ENCODE measurements at regions not wholly inside any gene's neighbourhood (a gene's known extent, or its start where the extent isn't known, plus 50 kb on each side); places are given as distances from the start of the nearest gene placed in this dataset.
"Not testable (repeated sequence)": the region's sequence is repeated elsewhere in the genome, so short reads cannot be mapped to it uniquely, and the experiment has no call there.

DNA sequence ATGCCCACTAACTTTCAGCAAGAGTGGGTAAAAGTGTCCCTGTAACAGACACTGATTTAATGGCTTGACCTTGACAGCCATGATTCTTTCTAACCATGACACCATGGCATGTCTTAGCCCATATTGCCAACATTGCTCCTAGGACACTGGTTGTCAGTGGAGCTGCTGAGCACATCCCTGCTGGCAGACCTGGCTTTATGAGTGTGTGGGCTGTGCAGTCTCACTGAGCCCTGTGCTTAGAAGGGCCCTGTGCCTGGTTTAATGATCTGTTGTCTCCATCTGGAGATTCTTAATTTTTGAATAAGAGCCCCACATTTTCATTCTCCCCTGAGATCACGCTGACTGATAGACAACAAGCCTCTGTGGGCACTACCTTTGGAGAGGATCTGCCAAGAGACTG lies 243.1 kb upstream of the KIAA1217 start:
- H3K9me3 Mint-ChIP-seq: no peaks in the 10 kb centered on the region
- no peak overlapping the region for H3K4me3 Mint-ChIP-seq
- no peaks in the 10 kb centered on the region for H3K27me3 Mint-ChIP-seq
- no peaks in the 10 kb centered on the region for H3K36me3 Mint-ChIP-seq (ENCODE audit: low read depth)
- H3K27ac Mint-ChIP-seq: no peak overlapping the region
- H3K4me1 Mint-ChIP-seq (ENCODE audit: low read depth): no peaks in the 10 kb centered on the region
- intact Hi-C loops (cut with micrococcal nuclease): no loop called here

DNA sequence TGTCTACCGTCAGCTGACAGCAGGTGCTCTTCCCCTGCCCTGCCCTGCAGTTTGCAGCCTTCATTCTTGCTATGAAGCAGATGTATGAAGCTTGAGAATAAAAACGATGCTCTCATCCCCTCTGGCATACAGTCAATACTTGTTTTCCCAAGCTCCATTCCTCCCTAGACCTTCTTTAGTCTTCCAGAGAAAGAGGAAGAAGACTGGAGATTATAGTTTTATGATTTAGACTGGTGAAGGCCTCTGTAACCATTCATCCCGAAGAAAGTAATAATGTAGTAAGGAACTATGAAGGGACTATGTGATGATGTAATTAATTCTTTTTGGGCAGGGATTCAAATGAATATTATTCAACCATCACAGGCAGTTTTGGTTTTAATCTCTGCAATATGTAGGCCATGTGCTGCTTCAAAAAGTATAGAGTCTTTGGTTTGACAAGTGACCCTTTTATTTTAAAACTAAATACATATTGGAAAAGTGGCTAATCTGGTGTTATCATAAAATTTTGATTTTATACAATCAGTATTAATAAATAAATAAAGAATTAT lies 242.4 kb upstream of the KIAA1217 start:
- Mint-ChIP-seq H3K27ac (no peak overlapping the region), H3K27me3 (no peaks in the 10 kb centered on the region), H3K36me3 (ENCODE audit: low read depth) (no peaks in the 10 kb centered on the region), H3K4me3 (no peak overlapping the region), H3K9me3 (no peaks in the 10 kb centered on the region), H3K4me1 (ENCODE audit: low read depth) (no peaks in the 10 kb centered on the region)
- intact Hi-C loops (cut with micrococcal nuclease): no loop called here

DNA sequence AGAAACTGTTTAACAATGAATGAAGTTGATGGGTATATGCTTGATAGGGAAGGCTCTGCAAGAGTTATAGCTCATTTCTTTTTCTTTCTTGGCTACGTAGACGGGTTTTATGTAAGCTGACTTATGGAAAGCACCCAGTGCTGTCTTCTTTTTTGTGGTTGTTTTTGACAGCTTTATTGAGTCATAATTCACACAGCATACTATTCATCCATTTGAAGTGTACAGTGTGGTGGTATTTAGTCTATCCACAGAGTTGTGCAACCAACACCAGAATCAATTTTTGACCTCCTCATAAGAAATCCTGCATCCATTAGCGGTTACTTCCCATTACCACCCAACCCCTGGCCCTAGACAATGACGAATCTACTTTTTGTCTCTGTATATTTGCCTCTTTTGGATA lies 240.6 kb upstream of the KIAA1217 start:
- Mint-ChIP-seq H3K36me3 (ENCODE audit: low read depth) (no peaks in the 10 kb centered on the region), H3K27me3 (no peaks in the 10 kb centered on the region), H3K4me1 (ENCODE audit: low read depth) (no peaks in the 10 kb centered on the region), H3K4me3 (no peak overlapping the region), H3K9me3 (no peaks in the 10 kb centered on the region), H3K27ac (no peak overlapping the region)
- intact Hi-C loops (cut with micrococcal nuclease): no loop called here

DNA sequence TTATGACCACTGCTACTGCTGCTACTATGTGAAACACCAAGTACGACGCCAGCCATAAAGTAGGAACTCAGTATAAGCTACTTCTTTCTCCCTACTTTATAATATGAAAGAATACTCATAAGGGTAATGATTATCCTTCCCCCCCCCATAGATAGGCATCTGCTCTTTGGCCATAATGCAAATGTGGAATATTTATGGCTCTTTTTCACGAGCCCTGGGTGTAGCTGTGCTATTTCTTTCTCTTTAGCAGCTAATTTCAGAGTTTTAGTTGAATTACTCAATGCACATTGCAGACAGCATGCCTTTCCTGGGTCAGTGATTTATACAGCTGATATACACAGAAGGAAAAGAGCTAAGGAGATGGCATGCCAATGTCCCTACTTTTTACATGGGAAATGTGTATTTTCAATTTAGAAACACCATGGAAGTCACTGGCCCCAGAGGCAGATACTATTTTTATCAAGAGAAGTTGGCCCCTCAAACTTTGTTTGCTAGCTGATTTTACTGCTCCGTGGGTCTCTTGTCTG lies 234.1 kb upstream of the KIAA1217 start:
- H3K36me3 Mint-ChIP-seq (ENCODE audit: low read depth): no peaks in the 10 kb centered on the region
- H3K9me3 Mint-ChIP-seq: no peaks in the 10 kb centered on the region
- intact Hi-C loops (cut with micrococcal nuclease): loop anchor here (10.0 kb wide), 1 partner anchor 60 kb away; no protein-coding TSS in a partner anchor

DNA sequence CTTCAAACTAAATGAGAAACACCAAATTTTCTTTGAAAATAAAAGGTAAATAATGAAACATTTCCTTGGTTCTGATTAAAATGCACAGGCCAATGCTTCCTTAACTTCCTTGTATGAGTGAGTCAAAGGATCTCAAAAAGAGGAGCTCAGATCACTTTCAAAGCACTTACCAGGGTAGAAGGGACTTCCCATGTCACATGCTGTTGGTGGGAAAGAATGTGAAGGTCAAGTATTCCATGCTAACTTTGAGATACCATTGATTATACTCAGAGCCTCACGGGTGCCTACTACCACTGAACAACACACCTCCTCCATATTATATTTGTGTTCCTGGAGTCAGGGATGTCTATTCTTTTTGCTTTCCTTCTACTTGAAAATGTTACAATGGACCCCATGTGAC lies 233.5 kb upstream of the KIAA1217 start:
- Mint-ChIP-seq H3K9me3 (peaks cover 2% of the 10 kb centered on the region), H3K4me1 (ENCODE audit: low read depth) (no peaks in the 10 kb centered on the region), H3K36me3 (ENCODE audit: low read depth) (no peaks in the 10 kb centered on the region), H3K4me3 (no peak overlapping the region), H3K27me3 (no peaks in the 10 kb centered on the region), H3K27ac (no peak overlapping the region)
- intact Hi-C loops (cut with micrococcal nuclease): loop anchor here (10.0 kb wide), 1 partner anchor 61 kb away; no protein-coding TSS in a partner anchor

More for the DNA sequence above, 234.1 kb upstream of the KIAA1217 start:
- no peaks in the 10 kb centered on the region for H3K27me3 Mint-ChIP-seq
- no peak overlapping the region for H3K27ac Mint-ChIP-seq
- H3K4me3 Mint-ChIP-seq: no peak overlapping the region
- no peaks in the 10 kb centered on the region for H3K4me1 Mint-ChIP-seq (ENCODE audit: low read depth)

DNA sequence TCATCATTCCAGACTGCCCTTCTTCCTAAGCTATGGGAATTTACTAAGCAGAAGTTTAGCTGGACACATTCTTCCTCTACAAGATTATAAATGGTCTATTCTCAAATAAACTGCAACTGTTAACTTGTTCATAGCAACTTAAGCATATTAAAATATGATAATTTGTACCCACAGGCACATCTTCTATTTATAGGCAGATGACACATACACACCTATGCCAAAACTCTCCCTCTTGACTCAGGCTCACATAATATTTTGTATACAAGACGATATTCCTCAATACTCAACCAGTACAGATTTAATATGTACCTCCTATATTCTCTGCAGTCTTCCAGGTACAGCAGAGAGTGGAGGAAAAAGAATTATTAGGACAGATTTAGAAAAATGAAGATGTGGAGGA lies 232.7 kb upstream of the KIAA1217 start:
- Mint-ChIP-seq H3K9me3 (peaks cover 9% of the 10 kb centered on the region), H3K4me1 (ENCODE audit: low read depth) (no peaks in the 10 kb centered on the region), H3K36me3 (ENCODE audit: low read depth) (no peaks in the 10 kb centered on the region), H3K27ac (no peak overlapping the region), H3K27me3 (no peaks in the 10 kb centered on the region), H3K4me3 (no peak overlapping the region)
- intact Hi-C loops (cut with micrococcal nuclease): loop anchor here (10.0 kb wide), 1 partner anchor 61 kb away; no protein-coding TSS in a partner anchor

DNA sequence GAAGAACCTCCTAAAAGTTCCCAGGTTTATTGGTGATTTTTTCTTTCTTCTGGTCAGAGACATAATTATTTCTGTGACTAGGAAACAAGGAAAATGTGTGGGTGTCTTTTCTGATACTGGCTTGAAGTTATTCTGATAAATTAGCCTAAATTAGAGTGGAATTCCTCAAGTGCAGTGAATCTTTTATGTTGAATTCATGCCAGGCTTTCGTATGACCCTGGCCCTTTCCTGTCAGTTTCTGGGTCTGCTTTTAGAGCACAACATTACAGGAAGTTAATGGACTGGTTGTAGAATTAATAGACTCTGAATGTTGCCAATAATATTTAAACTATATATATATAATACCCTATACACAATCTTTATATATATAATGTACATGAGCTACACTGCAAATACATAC lies 230.6 kb upstream of the KIAA1217 start:
- Mint-ChIP-seq H3K9me3 (peaks cover 9% of the 10 kb centered on the region), H3K4me1 (ENCODE audit: low read depth) (no peaks in the 10 kb centered on the region), H3K36me3 (ENCODE audit: low read depth) (no peaks in the 10 kb centered on the region), H3K27ac (no peak overlapping the region), H3K4me3 (no peak overlapping the region), H3K27me3 (no peaks in the 10 kb centered on the region)
- intact Hi-C loops (cut with micrococcal nuclease): loop anchor here (10.0 kb wide), 1 partner anchor 64 kb away; no protein-coding TSS in a partner anchor

DNA sequence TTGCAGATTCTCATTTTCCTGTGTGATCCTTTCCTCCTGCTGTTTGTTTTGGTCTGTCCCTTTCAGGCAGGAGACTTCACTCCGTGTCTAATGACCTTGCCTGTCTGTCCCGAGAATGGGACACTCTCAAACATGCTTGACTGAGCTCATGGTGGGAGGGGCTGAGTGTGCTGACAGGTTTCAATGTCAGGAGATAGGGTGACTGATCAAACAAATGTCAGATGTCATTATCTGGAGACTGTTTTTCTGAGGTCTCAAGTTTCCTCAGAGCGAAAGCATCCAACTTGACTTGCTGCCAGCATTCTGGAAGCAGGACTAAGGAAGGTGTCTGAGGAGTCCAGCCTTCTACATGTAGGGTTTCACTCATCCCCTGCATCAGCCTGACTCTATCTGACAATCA lies 228.8 kb upstream of the KIAA1217 start:
- H3K4me3 Mint-ChIP-seq: no peak overlapping the region
- no peak overlapping the region for H3K27ac Mint-ChIP-seq
- peaks cover 9% of the 10 kb centered on the region for H3K9me3 Mint-ChIP-seq
- intact Hi-C loops (cut with micrococcal nuclease): no loop called here
- H3K36me3 Mint-ChIP-seq (ENCODE audit: low read depth): no peaks in the 10 kb centered on the region
- H3K4me1 Mint-ChIP-seq (ENCODE audit: low read depth): no peaks in the 10 kb centered on the region
- H3K27me3 Mint-ChIP-seq: no peaks in the 10 kb centered on the region

DNA sequence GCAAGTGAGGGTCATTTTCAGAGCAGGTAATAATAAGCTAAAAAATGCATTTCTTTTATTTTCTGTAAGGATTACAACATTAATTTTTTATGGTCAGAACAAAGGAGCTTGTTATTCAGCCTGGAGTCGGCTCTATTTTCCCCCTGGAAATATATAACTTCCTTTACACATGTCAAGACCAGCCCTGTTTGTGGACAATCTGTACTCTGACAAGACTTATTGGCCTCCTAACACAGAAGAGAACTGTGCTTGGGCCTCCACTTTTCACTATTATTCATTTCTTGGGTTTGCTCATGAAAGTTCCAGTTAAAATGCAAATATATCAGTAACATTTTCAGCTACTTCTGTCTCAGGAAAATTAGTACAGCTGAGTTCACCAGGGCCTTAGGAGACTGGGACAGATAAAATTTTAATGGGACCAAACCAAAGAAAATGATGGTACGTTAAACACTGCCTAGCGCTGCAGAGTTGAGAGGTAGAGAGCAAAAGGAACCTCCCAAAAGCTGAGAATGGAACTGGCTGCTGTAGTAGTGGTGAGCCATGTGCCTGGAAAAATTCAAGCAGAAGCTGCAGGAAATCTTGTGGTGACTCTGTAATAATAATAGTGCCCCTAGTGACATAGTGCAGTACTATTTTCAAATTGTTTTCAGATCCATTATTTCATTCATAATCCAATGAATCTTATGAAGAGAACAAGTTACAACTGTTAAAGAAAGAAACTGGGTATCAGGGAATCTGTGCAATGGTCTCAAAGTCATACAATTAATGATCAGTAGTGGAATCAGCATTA lies 227.2 kb upstream of the KIAA1217 start:
- no peaks in the 10 kb centered on the region for H3K36me3 Mint-ChIP-seq (ENCODE audit: low read depth)
- H3K9me3 Mint-ChIP-seq: peaks cover 9% of the 10 kb centered on the region
- intact Hi-C loops (cut with micrococcal nuclease): no loop called here
- H3K27ac Mint-ChIP-seq: no peak overlapping the region
- H3K27me3 Mint-ChIP-seq: no peaks in the 10 kb centered on the region
- no peaks in the 10 kb centered on the region for H3K4me1 Mint-ChIP-seq (ENCODE audit: low read depth)
- H3K4me3 Mint-ChIP-seq: no peak overlapping the region

DNA sequence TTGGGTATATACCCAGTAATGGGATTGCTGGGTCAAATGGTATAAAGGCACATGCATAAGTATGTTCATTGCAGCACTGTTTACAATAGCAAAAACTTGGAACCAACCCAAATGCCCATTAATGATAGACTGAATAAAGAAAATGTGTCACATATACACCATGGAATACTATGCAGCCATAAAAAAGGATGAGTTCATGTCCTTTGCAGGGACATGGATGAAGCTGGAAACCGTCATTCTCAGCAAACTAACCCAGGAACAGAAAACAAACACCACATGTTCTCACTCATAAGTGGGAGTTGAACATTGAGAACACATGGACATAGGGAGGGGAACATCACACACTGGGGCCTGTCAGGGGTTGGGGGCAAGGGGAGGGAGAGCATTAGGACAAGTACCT lies 224.5 kb upstream of the KIAA1217 start:
- not testable (repeated sequence) for H3K9me3 Mint-ChIP-seq; H3K36me3 Mint-ChIP-seq (ENCODE audit: low read depth); H3K4me3 Mint-ChIP-seq

DNA sequence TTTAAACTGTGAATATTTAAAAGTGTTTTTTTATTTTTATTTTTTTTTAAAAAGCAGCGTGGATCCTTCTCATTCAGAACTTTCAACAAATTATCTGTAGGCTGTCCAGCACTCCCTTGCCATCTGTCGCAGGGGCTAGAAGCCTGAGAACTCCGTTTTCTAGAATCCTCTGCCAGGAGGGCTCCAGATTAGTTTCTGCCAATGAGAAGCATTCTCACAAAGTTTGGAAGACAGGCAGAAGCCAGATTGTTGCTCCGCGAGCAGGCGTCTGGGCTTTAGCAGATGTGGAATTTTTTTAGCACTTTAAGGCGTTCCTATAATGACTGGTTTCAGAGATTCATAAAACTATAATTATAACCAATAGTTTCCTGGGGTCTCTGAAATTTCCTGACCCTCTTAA lies 220.9 kb upstream of the KIAA1217 start:
- Mint-ChIP-seq H3K9me3 (no peaks in the 10 kb centered on the region), H3K4me3 (no peak overlapping the region), H3K27ac (no peak overlapping the region), H3K27me3 (no peaks in the 10 kb centered on the region), H3K36me3 (ENCODE audit: low read depth) (no peaks in the 10 kb centered on the region), H3K4me1 (ENCODE audit: low read depth) (no peaks in the 10 kb centered on the region)
- intact Hi-C loops (cut with micrococcal nuclease): no loop called here

More for the DNA sequence above, 224.5 kb upstream of the KIAA1217 start:
- H3K27ac Mint-ChIP-seq; H3K27me3 Mint-ChIP-seq; H3K4me1 Mint-ChIP-seq (ENCODE audit: low read depth); intact Hi-C loops (cut with micrococcal nuclease): not testable (repeated sequence)

DNA sequence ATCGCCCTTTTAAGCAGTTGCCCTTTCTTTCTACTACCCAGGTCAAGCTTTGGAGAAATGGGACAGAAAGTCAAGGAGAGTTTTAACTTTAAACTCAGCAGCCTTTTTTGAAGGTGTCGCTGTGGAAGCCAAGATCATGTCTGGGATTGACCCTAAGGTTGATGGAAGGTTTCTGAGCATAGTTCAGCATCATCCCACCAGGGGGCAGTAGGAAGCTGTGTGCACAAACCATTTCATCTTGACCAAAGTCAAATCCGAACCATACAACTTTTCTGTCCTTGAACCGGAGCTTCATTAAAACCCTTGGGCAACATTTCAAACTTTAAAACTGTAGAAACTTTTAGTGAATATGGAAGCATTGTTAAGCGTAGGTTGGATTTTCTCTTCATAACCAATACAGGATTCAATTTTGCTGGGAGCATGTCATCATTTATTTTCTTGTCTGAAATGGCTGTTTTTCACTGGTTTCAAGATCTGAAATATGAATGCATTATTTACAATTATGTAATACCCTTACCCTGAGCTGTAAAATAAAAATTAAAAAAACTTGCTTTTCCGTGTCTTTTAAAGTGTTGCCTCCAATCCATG lies 214.4 kb upstream of the KIAA1217 start:
- Mint-ChIP-seq H3K27ac (no peak overlapping the region), H3K4me1 (ENCODE audit: low read depth) (no peaks in the 10 kb centered on the region), H3K4me3 (no peak overlapping the region), H3K36me3 (ENCODE audit: low read depth) (no peaks in the 10 kb centered on the region), H3K9me3 (no peaks in the 10 kb centered on the region), H3K27me3 (no peaks in the 10 kb centered on the region)
- intact Hi-C loops (cut with micrococcal nuclease): no loop called here

DNA sequence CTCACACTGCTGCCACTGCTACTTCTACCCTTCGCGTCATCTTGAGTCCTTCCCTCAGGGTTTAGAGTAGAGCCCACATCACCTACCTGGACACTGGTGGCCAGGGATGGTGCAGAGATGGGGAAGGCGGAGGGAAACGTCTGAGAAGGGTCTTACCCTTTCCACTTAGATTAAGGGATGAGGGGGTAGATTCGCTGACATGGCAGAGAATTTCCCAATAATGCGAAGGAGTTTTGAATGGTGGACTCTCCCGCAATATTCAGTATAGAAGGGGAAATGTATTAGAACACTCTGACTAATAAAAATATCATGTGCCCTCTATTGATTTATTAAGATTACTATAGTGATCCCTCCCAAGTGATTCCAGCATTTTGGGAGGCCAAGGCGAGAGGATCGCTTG lies 209.5 kb upstream of the KIAA1217 start:
- H3K4me3 Mint-ChIP-seq: no peak overlapping the region
- H3K27me3 Mint-ChIP-seq: no peaks in the 10 kb centered on the region
- H3K9me3 Mint-ChIP-seq: no peaks in the 10 kb centered on the region
- H3K27ac Mint-ChIP-seq: no peak overlapping the region
- intact Hi-C loops (cut with micrococcal nuclease): no loop called here
- no peaks in the 10 kb centered on the region for H3K4me1 Mint-ChIP-seq (ENCODE audit: low read depth)
- no peaks in the 10 kb centered on the region for H3K36me3 Mint-ChIP-seq (ENCODE audit: low read depth)

DNA sequence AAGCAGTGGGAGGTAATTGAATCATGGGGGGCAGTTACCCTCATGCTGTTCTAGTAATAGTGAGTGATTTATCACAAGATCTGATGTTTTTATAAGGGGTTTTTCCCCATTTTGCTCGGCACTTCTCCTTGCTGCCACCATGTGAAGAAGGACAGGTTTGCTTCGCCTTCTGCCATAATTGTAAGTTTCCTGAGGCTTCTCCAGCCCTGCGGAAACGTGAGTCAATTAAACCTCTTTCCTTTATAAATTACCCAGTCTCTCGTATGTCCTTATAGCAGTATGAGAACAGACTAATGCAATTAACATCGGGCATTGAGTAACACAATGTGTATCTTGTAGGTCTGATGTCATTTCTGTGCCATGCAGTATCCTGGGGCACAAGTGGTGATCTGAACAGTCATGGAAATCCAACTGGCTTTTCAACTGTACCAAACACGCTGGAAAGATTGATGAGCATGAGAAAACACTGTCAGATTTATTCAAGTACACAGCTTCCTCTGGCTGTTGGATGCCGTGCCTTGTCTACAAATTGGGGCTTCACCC lies 208.6 kb upstream of the KIAA1217 start:
- no peak overlapping the region for H3K4me3 Mint-ChIP-seq
- H3K27me3 Mint-ChIP-seq: no peaks in the 10 kb centered on the region
- intact Hi-C loops (cut with micrococcal nuclease): no loop called here
- H3K36me3 Mint-ChIP-seq (ENCODE audit: low read depth): no peaks in the 10 kb centered on the region
- H3K4me1 Mint-ChIP-seq (ENCODE audit: low read depth): no peaks in the 10 kb centered on the region
- no peak overlapping the region for H3K27ac Mint-ChIP-seq
- H3K9me3 Mint-ChIP-seq: no peaks in the 10 kb centered on the region

All from dendritic cell treated with granulocyte-macrophage colony-stimulating factor and Interleukin-4, amounts not matched to agents 40 ng/mL and 50 ng/mL, for 4 days (primary cell).